Activated naive CD4-positive, alpha-beta T cell treated with anti-CD3 and anti-CD28 coated beads for 36 hours (primary cell): ENCODE measurements at regions not wholly inside any gene's neighbourhood (a gene's known extent, or its start where the extent isn't known, plus 50 kb on each side); places are given as distances from the start of the nearest gene placed in this dataset.

Experiments used
- CTCF ChIA-PET: fragments of 350-600 bp; sonication (Branson Sonifier 250); formaldehyde crosslinking; loops from one replicate; lab custom pipeline; 2021; ENCODE audit warnings: antibody characterized with exemption; lab: Charles Lee
- DNase-seq: peaks from one replicate; pipeline ENCODE4 v3.0.0-alpha.2; 2020
- H3K27ac Mint-ChIP-seq: one replicate; pipeline ENCODE4 v1.8.0; 2021; ENCODE audit warnings: mild to moderate bottlenecking, mixed read lengths
- H3K27me3 Mint-ChIP-seq: one replicate; pipeline ENCODE4 v1.8.0; 2021; ENCODE audit warnings: low read depth, mixed read lengths
- H3K36me3 Mint-ChIP-seq: one replicate; pipeline ENCODE4 v1.8.0; 2021; ENCODE audit warnings: low read depth, mixed read lengths
- H3K4me1 Mint-ChIP-seq: one replicate; pipeline ENCODE4 v1.8.0; 2021; ENCODE audit warnings: low read depth, mixed read lengths
- H3K4me3 Mint-ChIP-seq: one replicate; pipeline ENCODE4 v1.8.0; 2021; ENCODE audit warnings: mild to moderate bottlenecking, moderate library complexity, mixed read lengths
- H3K9me3 Mint-ChIP-seq: one replicate; pipeline ENCODE4 v1.8.0; 2021; ENCODE audit warnings: mixed read lengths
- intact Hi-C: fragments of 100-400 bp; cut with micrococcal nuclease; formaldehyde crosslinking; loops from one replicate; pipeline ENCODE4 v1.15.1; 2023

DNA sequence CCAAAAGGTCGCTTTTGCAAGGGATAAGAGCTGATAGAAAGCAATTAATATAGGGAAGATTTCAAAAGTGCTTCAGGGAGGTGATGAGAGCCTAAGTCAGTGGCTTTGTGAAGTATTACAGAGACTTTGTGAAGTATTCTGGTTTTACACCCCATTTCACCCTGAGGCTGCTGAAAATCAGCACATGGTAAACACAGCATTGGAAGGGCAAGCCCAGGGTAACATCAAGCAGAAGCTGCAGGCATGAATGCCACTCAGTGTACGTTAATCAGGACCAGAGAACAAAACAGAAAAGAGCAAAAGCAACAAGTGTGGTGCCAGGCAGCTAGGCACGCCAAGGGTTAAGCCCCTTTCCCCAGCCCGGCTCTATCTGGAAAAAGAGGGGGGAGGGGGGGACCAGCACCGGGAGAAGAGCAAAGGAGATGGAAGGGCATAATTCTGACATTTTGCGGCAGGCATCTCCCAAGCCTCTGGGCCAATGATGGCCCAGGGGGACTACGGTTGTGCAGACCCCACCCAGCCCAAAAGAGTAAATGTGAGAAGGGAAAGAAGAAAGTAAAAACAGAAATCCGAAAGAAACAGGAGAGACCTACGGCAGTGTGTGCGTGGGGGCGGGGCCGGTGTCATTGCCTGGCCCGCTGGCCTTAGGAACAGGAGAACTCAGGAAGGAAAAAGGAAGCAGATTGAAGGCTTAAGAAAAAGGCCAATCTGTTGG is 58.9 kb downstream of the DHRS2 start:
- Mint-ChIP-seq H3K4me3 (no peak overlapping the region), H3K4me1 (no peaks in the 10 kb centered on the region), H3K9me3 (no peaks in the 10 kb centered on the region), H3K27ac (no peak overlapping the region), H3K27me3 (peaks cover 24% of the 10 kb centered on the region), H3K36me3 (no peaks in the 10 kb centered on the region)
- intact Hi-C loops = no loop called here
- no peak for DNase-seq
- CTCF ChIA-PET = interaction anchor here (1.1 kb wide), 1 partner anchor 64 kb away, joined by 4 read pairs; no protein-coding TSS in a partner anchor

DNA sequence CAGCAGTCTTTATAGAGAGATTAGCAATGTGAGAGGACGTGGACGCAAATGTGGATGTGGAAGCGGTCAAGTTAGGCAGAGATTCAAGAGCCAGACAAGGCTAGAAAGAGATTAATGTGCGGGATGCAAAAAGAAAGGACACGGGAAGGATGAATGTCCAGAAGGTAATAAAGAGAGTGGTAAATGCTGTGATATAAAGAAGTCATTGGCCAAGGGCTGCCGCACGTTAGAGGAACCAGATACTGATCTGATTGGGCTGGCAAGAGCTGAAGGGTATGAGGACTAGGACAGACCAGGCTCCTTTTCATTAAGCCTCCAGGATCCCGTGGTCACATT is 59.5 kb downstream of the DHRS2 start:
- Mint-ChIP-seq H3K36me3 (no peaks in the 10 kb centered on the region), H3K27me3 (peaks cover 28% of the 10 kb centered on the region), H3K27ac (no peak overlapping the region), H3K9me3 (no peaks in the 10 kb centered on the region), H3K4me1 (no peaks in the 10 kb centered on the region), H3K4me3 (no peak overlapping the region)
- CTCF ChIA-PET = no interaction called here
- intact Hi-C loops = no loop called here
- DNase-seq = no peak

DNA sequence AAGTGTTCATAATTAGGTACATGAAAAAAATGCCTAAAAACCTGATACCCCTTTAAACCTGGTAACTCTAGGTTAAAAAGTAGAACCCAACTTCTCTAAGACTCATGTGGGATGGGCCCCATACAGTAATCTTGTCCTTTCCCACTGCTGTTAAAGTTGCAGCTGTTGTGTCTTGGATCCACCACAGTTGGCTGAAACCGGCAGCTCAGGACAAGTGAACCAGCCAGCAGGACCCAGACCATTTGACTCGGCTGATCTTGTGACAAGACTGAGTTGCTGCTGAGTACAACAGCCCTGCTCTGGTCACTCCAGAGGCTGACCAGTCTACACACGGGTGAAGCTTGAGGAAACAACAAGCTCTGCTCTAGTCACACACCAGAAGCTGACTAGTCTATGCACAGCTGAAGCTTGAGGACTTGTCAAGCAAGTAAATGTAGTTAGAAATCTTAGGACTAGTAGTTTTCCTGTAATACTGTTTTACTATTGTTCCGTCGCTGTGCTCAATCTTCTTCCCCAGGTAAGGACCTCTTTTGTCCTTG is 60.6 kb downstream of the DHRS2 start:
- intact Hi-C loops = no loop called here
- Mint-ChIP-seq H3K9me3 (no peaks in the 10 kb centered on the region), H3K27ac (no peak overlapping the region), H3K27me3 (peaks cover 27% of the 10 kb centered on the region), H3K36me3 (no peaks in the 10 kb centered on the region), H3K4me1 (no peaks in the 10 kb centered on the region), H3K4me3 (no peak overlapping the region)
- CTCF ChIA-PET = no interaction called here
- DNase-seq = no peak

DNA sequence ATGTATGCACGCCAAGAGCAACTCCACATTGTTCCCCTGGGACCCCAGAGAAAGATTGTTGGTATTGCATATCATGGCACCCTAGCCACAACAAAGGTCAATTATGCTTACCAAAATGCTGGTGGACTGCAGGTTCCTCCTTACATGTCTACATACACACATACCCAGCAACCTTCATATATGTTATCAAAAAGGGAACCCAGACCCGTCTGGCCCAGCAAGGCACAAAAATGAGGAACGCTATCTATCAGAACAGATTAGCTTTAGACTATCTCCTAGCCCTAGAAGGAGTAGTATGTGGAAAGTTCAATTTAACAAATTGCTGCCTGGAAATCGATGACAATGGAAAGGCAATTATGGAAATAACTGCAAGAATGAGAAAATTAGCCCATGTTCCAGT is 61.5 kb downstream of the DHRS2 start:
- CTCF ChIA-PET = no interaction called here
- Mint-ChIP-seq H3K36me3 (no peaks in the 10 kb centered on the region), H3K27ac (no peak overlapping the region), H3K27me3 (peaks cover 27% of the 10 kb centered on the region), H3K4me1 (no peaks in the 10 kb centered on the region), H3K4me3 (no peak overlapping the region), H3K9me3 (no peaks in the 10 kb centered on the region)
- no peak for DNase-seq
- intact Hi-C loops = no loop called here

DNA sequence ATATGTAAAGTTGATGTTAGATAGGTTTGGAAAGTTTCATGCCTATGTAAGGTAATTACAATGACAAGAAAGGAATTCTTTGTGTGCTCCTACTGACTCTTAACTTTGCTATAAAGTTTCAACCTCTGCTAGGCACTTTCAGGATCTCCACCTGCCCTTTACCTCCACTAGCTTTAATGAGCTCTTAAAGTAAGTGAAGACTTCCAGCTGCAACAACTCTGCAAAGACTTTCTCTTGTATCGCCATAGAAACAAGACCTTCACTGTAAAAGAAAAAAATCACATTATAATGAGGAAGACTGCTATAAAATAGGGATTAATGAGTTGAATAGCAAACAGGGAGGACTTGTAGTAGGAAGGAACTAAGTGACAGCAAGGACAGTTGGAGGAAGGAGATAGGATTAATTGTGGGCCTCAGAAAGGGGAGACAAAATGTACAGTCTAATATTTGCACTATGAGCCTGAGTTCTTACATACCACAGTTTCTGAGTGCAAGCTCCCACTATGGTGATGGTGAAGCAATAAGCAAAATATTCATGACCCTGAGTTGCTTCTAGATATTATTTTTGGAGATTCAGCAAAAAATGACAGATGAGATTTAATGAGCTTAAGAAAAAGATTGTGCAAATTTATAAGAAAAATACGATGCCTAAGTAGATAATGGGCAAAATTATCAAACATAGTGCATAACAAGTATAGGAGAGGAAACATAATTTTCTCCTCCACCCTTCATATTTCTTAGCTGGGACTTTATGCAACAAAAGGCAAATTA is 66.7 kb downstream of the DHRS2 start:
- Mint-ChIP-seq H3K27me3 (peaks cover 16% of the 10 kb centered on the region), H3K4me1 (no peaks in the 10 kb centered on the region), H3K27ac (no peak overlapping the region), H3K9me3 (peaks cover 7% of the 10 kb centered on the region), H3K4me3 (no peak overlapping the region), H3K36me3 (no peaks in the 10 kb centered on the region)
- intact Hi-C loops = no loop called here
- CTCF ChIA-PET = no interaction called here
- DNase-seq = no peak

DNA sequence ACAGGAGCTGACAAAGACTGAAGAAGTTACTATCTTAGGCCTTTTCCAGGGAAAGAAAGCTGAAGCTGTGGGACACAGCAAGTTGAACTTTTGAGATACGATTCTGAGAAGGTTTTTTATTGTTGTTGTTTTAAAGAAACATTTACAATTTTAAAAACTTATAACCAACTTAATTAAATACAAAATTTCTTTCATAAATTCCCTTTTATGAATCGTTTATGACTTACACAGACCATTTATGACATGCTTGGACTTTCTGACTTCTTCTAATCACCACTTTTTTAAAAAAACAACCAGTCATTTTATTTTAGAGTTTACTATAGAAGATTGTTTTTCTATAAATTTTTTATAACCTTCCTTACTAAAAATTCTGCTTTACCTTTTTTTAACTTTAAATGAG is 68.7 kb downstream of the DHRS2 start:
- no peak overlapping the region for H3K4me3 Mint-ChIP-seq
- H3K4me1 Mint-ChIP-seq = no peaks in the 10 kb centered on the region
- intact Hi-C loops = no loop called here
- H3K9me3 Mint-ChIP-seq = peaks cover 7% of the 10 kb centered on the region
- CTCF ChIA-PET = no interaction called here
- H3K27me3 Mint-ChIP-seq = peaks cover 12% of the 10 kb centered on the region
- H3K27ac Mint-ChIP-seq = no peak overlapping the region
- DNase-seq = no peak
- no peaks in the 10 kb centered on the region for H3K36me3 Mint-ChIP-seq

DNA sequence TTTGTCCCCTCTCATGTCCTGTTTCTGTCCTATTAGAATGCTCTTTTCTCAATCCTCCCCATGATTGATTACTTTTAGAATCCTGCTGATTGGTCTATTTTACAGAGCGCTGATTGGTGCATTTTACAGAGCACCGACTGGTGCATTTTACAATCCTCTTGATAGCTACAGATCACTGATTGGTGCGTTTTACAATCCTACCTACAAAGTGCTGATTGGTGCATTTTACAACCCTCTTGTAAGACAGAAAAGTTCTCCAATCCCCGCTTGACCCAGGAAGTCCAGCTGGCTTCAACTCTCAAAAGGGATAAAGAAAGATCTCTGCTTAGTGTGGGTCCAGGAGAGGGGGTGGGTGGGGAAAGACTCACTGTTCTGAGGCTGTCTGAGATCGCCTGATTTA is 71.3 kb downstream of the DHRS2 start:
- CTCF ChIA-PET = no interaction called here
- no peaks in the 10 kb centered on the region for H3K36me3 Mint-ChIP-seq
- no peak overlapping the region for H3K4me3 Mint-ChIP-seq
- no peak overlapping the region for H3K27ac Mint-ChIP-seq
- H3K27me3 Mint-ChIP-seq = peaks cover 4% of the 10 kb centered on the region
- no peak for DNase-seq
- intact Hi-C loops = no loop called here
- H3K4me1 Mint-ChIP-seq = no peaks in the 10 kb centered on the region
- peaks cover 7% of the 10 kb centered on the region for H3K9me3 Mint-ChIP-seq

DNA sequence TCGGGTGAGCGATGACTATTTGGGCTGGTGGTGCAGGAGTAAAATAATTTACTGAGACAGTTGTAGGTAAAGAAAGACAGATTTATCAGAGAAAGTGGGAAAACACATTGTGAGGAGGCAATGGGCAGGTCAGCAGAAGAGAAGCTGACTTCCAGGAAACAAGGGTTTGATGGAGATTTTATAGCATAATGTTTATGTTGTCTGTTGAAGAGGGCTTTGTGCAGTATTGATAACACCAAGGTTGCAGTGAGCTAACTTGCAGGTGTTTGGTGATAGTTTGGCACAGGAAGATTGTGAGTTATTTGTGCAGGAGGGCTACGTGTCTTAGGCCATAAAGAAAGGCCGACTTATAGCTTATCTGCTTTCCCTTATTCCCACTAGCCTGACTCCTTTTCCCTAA is 72.2 kb downstream of the DHRS2 start:
- no peak overlapping the region for H3K27ac Mint-ChIP-seq
- CTCF ChIA-PET = no interaction called here
- peaks cover 7% of the 10 kb centered on the region for H3K9me3 Mint-ChIP-seq
- intact Hi-C loops = no loop called here
- H3K27me3 Mint-ChIP-seq = peaks cover 4% of the 10 kb centered on the region
- no peak overlapping the region for H3K4me3 Mint-ChIP-seq
- H3K4me1 Mint-ChIP-seq = no peaks in the 10 kb centered on the region
- no peak for DNase-seq
- H3K36me3 Mint-ChIP-seq = no peaks in the 10 kb centered on the region

DNA sequence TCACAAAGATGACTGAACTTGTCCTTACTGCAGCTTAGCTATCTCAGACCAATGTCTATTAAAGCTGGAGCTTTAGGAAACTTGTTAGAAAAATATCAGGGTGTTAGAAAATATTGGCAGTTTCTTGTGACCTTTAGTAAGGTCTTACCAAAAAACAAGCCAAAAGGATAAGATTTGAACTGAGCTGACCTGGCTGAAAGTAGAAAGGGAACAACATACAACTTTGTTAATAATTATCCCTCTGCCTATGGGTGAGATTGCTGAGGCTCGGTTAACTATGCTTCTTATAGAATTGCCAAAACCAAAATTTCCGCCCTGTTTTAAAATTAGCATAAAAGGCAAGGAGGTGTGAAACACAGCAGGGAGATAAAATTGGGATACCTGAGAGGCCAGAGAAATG is 73.8 kb downstream of the DHRS2 start:
- no peak overlapping the region for H3K27ac Mint-ChIP-seq
- no peak overlapping the region for H3K4me3 Mint-ChIP-seq
- H3K36me3 Mint-ChIP-seq = no peaks in the 10 kb centered on the region
- intact Hi-C loops = no loop called here
- H3K27me3 Mint-ChIP-seq = peaks cover 6% of the 10 kb centered on the region
- no peak for DNase-seq
- CTCF ChIA-PET = no interaction called here
- peaks cover 7% of the 10 kb centered on the region for H3K9me3 Mint-ChIP-seq
- H3K4me1 Mint-ChIP-seq = no peaks in the 10 kb centered on the region

DNA sequence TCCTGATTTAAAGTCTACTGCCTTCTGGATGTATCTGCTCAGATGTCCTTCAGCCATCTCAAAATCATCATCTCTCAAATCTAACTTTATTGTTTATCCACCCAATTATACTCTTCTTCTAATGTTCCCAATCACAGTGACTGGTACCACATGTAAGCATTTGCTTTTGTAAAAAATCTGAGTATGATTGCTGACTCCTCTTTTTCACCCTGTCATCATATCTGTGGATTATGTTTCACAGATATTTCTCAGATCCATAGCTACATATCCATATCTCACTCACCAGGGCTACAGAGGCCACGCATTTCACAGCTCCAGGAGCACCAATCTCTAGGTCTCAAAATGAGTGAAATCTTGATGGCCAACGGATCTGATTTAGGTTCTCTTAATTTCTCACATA is 76.1 kb downstream of the DHRS2 start:
- intact Hi-C loops = no loop called here
- H3K9me3 Mint-ChIP-seq = no peaks in the 10 kb centered on the region
- H3K4me1 Mint-ChIP-seq = no peaks in the 10 kb centered on the region
- no peak overlapping the region for H3K4me3 Mint-ChIP-seq
- DNase-seq = no peak
- H3K27ac Mint-ChIP-seq = no peak overlapping the region
- peaks cover 10% of the 10 kb centered on the region for H3K27me3 Mint-ChIP-seq
- CTCF ChIA-PET = no interaction called here
- H3K36me3 Mint-ChIP-seq = no peaks in the 10 kb centered on the region

DNA sequence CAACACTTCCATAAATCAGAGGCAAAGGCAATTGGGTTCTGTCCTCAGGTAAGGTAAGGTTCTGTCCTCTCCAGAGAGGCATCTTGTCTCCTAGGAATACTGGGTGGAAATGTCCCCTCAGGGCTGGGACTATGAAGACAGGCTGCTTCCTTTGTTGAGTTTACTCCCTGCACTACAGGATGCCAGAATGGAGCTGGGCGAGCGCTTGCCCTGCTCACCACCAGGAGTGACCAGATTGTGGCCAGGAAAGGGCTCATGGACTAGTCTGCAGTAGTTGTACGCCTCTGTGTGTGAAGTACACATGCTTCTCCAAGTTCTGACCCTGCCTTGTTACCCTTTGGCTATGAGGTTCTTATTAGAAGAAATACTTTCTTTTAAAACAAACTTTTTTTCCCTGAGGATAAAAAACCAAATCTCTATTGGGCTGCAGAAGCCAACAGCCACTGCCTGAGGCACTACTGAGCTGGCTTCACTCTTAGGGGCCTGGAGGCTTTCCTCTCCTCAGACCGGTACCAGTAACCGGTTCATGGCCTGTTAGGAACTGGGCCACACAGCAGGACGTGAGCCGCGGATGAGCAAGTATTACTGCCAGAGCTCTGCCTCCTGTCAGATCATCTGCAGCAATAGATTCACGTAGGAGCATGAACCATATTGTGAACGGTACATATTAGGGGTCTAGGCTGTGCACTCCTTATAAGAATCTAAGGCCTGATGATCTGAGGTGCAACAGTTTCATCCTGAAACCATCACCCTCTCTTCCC is 83.2 kb downstream of the DHRS2 start:
- no peak overlapping the region for H3K4me3 Mint-ChIP-seq
- no peaks in the 10 kb centered on the region for H3K4me1 Mint-ChIP-seq
- CTCF ChIA-PET = interaction anchor here (1.1 kb wide), 1 partner anchor 211 kb away, joined by 3 read pairs; no protein-coding TSS in a partner anchor
- H3K36me3 Mint-ChIP-seq = no peaks in the 10 kb centered on the region
- peaks cover 2% of the 10 kb centered on the region for H3K9me3 Mint-ChIP-seq
- intact Hi-C loops = no loop called here
- DNase-seq = no peak
- no peak overlapping the region for H3K27ac Mint-ChIP-seq
- peaks cover 6% of the 10 kb centered on the region for H3K27me3 Mint-ChIP-seq

DNA sequence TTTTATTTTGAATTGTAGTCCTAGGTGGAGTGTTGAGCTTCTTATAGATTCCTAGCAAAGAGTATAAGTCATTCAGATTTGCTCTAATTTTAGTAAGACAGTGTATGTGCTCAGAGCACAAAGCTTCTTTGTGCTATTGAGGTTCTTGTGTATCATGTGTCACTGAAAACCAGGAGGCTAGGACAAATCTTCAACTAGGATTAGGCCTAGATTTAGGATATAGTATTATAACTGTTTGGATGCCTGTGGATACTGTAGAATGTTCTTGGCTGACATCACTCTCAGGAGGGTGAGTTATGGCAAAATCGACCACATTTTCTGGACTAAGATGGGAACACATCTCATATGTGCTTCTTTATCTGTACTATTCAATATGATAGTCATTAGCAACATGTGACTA is 86.5 kb downstream of the DHRS2 start:
- Mint-ChIP-seq H3K27ac (no peak overlapping the region), H3K4me3 (no peak overlapping the region), H3K27me3 (no peaks in the 10 kb centered on the region), H3K9me3 (peaks cover 2% of the 10 kb centered on the region), H3K4me1 (no peaks in the 10 kb centered on the region), H3K36me3 (no peaks in the 10 kb centered on the region)
- intact Hi-C loops = no loop called here
- no peak for DNase-seq
- CTCF ChIA-PET = interaction anchor here (0.8 kb wide), 1 partner anchor 91 kb away, joined by 3 read pairs; no protein-coding TSS in a partner anchor
